SK-N-SH (cell line): ENCODE measurements at regions not wholly inside any gene's neighbourhood (a gene's known extent, or its start where the extent isn't known, plus 50 kb on each side); places are given as distances from the start of the nearest gene placed in this dataset.

Experiments used
- CTCF ChIA-PET: fragments of 300-600, 350-600 bp; formaldehyde crosslinking; extraction: SDS; loops from one replicate; lab custom pipeline; 2021; lab: Yijun Ruan, JAX
- POLR2A ChIA-PET: fragments of 350-600 bp; sonication (Branson Sonifier 250); formaldehyde crosslinking; extraction: SDS; loops from one replicate; lab custom pipeline; 2020; ENCODE audit warnings: antibody characterized with exemption, inconsistent platforms; lab: Yijun Ruan, JAX
- DNase-seq: peaks from one replicate; pipeline ENCODE4 v3.0.0; 2012
- H2AFZ ChIP-seq: fragments of 200-600 bp; sonication (generic); 2 replicates; pipeline ENCODE4 v1.8.1; 2016; ENCODE audit warnings: antibody characterized with exemption, mild to moderate bottlenecking, low read depth
- H3F3A ChIP-seq: fragments of 200-600 bp; sonication (generic); replicated peaks from 2 replicates; pipeline ENCODE3; 2016; ENCODE audit warnings: antibody characterized with exemption, mild to moderate bottlenecking; ENCODE audit not compliant: insufficient read depth
- H3K27ac ChIP-seq, 2 experiments: fragments of 200-500 bp in 1 of 2; fragments of 200-600 bp in 1 of 2; sonication (Bioruptor generic) in 1 of 2; sonication (generic), shearing (Covaris generic) in 1 of 2; 2 replicates each; pipeline versions ENCODE4 v1.5.1 to v1.6.1; 2014 to 2016; ENCODE audit warnings: low read depth in 2 of 2, inconsistent platforms in 1 of 2, low read length in 1 of 2, mild to moderate bottlenecking in 1 of 2, mixed read lengths in 1 of 2
- H3K27me3 ChIP-seq: fragments of 200-600 bp; sonication (generic), shearing (Covaris generic); 2 replicates; pipeline ENCODE4 v1.6.1; 2016; ENCODE audit warnings: mixed run types; ENCODE audit not compliant: insufficient read depth
- H3K36me3 ChIP-seq, 2 experiments: fragments of 200-500 bp in 1 of 2; fragments of 200-600 bp in 1 of 2; sonication (Bioruptor generic) in 1 of 2; sonication (generic) in 1 of 2; replicated peaks in 1 of 2; 2 replicates each; pipeline versions ENCODE3 to v1.5.1; 2014 to 2016; ENCODE audit warnings: low read length in 1 of 2, mild to moderate bottlenecking in 1 of 2; ENCODE audit not compliant: insufficient read depth in 2 of 2, control insufficient read depth in 1 of 2
- H3K4me1 ChIP-seq, 2 experiments: fragments of 200-500 bp in 1 of 2; fragments of 200-600 bp in 1 of 2; sonication (Bioruptor generic) in 1 of 2; sonication (generic), shearing (Covaris generic) in 1 of 2; 2 replicates each; pipeline versions ENCODE4 v1.5.1 to v1.6.1; 2014 to 2016; ENCODE audit warnings: low read depth in 1 of 2, low read length in 1 of 2, mixed run types in 1 of 2; ENCODE audit not compliant: insufficient read depth in 2 of 2, control insufficient read depth in 1 of 2
- H3K4me2 ChIP-seq: fragments of 200-600 bp; sonication (generic), shearing (Covaris generic); 2 replicates; pipeline ENCODE4 v1.6.1; 2017; ENCODE audit warnings: mixed run types
- H3K4me3 ChIP-seq, 2 experiments: fragments of 200-500 bp in 1 of 2; fragments of 200-600 bp in 1 of 2; sonication (Bioruptor generic) in 1 of 2; sonication (generic), shearing (Covaris generic) in 1 of 2; 2 replicates each; pipeline versions ENCODE4 v1.5.1 to v1.8.1; 2014 to 2016; ENCODE audit warnings: low read depth in 2 of 2, inconsistent platforms in 1 of 2, low read length in 1 of 2, mild to moderate bottlenecking in 1 of 2, mixed read lengths in 1 of 2, moderate library complexity in 1 of 2
- H3K79me2 ChIP-seq: fragments of 200-600 bp; sonication (generic); 2 replicates; pipeline ENCODE4 v1.8.1; 2017; ENCODE audit warnings: mild to moderate bottlenecking; ENCODE audit not compliant: insufficient read depth
- H3K9ac ChIP-seq: fragments of 200-600 bp; sonication (generic); 2 replicates; pipeline ENCODE4 v1.6.1; 2017; ENCODE audit warnings: mixed run types
- H3K9me2 ChIP-seq: fragments of 200-600 bp; sonication (generic); 2 replicates; pipeline ENCODE4 v1.6.1; 2017; ENCODE audit warnings: mixed run types
- H3K9me3 ChIP-seq: fragments of 200-600 bp; sonication (generic); 2 replicates; pipeline ENCODE4 v1.6.1; 2017; ENCODE audit warnings: mixed run types, mild to moderate bottlenecking, moderate library complexity
- H4K20me1 ChIP-seq: fragments of 200-600 bp; sonication (generic); 2 replicates; pipeline ENCODE4 v1.6.1; 2017; ENCODE audit warnings: mild to moderate bottlenecking, mixed run types; ENCODE audit not compliant: insufficient read depth
- EZH2phosphoT487 ChIP-seq: fragments of 200-600 bp; sonication (generic); IDR thresholded peaks from 2 replicates; pipeline ENCODE4 v1.6.1; 2017; ENCODE audit warnings: low read depth, mixed run types, mild to moderate bottlenecking, antibody characterized with exemption, moderate library complexity, borderline replicate concordance
- FOXJ3 ChIP-seq: sonication (generic); formaldehyde crosslinking; IDR thresholded peaks from 2 replicates; pipeline ENCODE4 v1.5.1; 2020; ENCODE audit warnings: mild to moderate bottlenecking, missing genetic modification reagents
- FOXM1 ChIP-seq: IDR thresholded peaks from 2 replicates; pipeline ENCODE4 v1.4.0; 2012; ENCODE audit warnings: low read depth, mild to moderate bottlenecking
- GATA2 ChIP-seq: sonication (generic); formaldehyde crosslinking; IDR thresholded peaks from 2 replicates; pipeline ENCODE4 v1.5.0; 2020; ENCODE audit warnings: mild to moderate bottlenecking, missing genetic modification reagents
- POLR2AphosphoS5 ChIP-seq: IDR thresholded peaks from 2 replicates; pipeline ENCODE4 v1.6.1; 2012; ENCODE audit warnings: low read depth, low read length
- RCOR1 ChIP-seq: fragments of 150-350 bp; IDR thresholded peaks from 2 replicates; pipeline ENCODE4 v1.6.1; 2017; ENCODE audit warnings: antibody characterized with exemption, low read length
- SIN3A ChIP-seq: IDR thresholded peaks from 2 replicates; pipeline ENCODE4 v1.6.1; 2012; ENCODE audit warnings: low read depth, mild to moderate bottlenecking, low read length, moderate library complexity, borderline replicate concordance
- SMC3 ChIP-seq: IDR thresholded peaks from 2 replicates; pipeline ENCODE4 v1.6.1; 2012; ENCODE audit warnings: low read depth, low read length, improper control_type of control experiment
- TAF1 ChIP-seq: IDR thresholded peaks from 2 replicates; pipeline ENCODE4 v1.6.1; 2012; ENCODE audit warnings: low read depth, mild to moderate bottlenecking, low read length, moderate library complexity, borderline replicate concordance
- TCF12 ChIP-seq: IDR thresholded peaks from 2 replicates; pipeline ENCODE4 v1.4.0; 2012
- YY1 ChIP-seq: IDR thresholded peaks from 2 replicates; pipeline ENCODE4 v1.4.0; 2012; ENCODE audit warnings: low read depth, mild to moderate bottlenecking
- WGBS: methylation state at CpG from one replicate; pipeline ENCODE4 v1.1.6; 2017; ENCODE audit warnings: low lambda C conversion rate; 5-methylcytosine and 5-hydroxymethylcytosine counted together
- TF ChIP-seq, protein P1 (sequence below): fragments of 150-350 bp; IDR thresholded peaks from 2 replicates; pipeline ENCODE4 v1.6.1; 2016; ENCODE audit warnings: mild to moderate bottlenecking, low read depth, low read length
- TF ChIP-seq, protein P2 (sequence below): fragments of 150-350 bp; IDR thresholded peaks from 2 replicates; pipeline ENCODE4 v1.6.1; 2017; ENCODE audit warnings: antibody characterized with exemption, low read length, low read depth, borderline replicate concordance
- TF ChIP-seq, protein P3 (sequence below): IDR thresholded peaks from 2 replicates; pipeline ENCODE4 v1.6.1; 2012; ENCODE audit warnings: mild to moderate bottlenecking, low read depth, low read length, moderate library complexity

DNA sequence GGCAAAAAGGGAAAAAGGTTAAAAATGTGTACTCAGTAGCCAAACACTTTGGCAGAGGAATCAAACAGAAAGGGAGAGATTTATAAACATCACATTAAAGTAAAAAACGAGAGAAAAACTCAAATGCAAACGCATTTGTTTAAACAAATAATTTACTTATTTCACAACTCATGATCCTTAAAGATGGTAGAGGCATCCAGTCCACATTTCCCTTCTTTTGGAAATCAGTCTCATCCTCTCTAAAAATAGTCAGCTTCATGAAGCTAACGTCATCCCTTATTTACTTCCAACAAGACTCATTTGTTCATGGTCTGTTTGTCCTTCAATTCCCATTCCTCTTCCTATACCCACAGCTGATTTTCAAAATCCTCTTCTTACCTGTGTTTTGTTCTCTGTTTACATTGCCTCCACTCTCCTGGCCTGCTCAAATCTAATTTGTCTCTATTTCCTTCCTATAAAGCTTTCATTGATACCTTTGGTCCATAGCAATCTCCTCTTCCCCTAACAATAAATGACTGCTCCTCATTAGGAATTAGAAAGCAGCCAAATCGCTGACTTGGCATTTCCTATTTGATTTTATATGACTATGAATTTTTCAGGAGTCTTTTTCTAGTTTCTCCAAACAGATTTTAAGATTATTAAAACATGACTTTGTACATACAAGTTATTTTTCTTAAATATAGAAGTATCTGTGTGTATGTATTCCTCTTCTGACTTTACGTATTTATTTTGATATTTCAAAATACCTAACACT lies 805.3 kb downstream of the TLE1 start:
- 39% methylated on average over 5 of the region's 5 CpGs for WGBS
- no peak for TF ChIP-seq POLR2AphosphoS5
- no peak for TF ChIP-seq GATA2 (CRISPR knock-in tag)
- TF ChIP-seq, protein P1, sequence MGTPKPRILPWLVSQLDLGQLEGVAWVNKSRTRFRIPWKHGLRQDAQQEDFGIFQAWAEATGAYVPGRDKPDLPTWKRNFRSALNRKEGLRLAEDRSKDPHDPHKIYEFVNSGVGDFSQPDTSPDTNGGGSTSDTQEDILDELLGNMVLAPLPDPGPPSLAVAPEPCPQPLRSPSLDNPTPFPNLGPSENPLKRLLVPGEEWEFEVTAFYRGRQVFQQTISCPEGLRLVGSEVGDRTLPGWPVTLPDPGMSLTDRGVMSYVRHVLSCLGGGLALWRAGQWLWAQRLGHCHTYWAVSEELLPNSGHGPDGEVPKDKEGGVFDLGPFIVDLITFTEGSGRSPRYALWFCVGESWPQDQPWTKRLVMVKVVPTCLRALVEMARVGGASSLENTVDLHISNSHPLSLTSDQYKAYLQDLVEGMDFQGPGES, result no peak
- TF ChIP-seq SMC3, result no peak
- TF ChIP-seq, protein P2, sequence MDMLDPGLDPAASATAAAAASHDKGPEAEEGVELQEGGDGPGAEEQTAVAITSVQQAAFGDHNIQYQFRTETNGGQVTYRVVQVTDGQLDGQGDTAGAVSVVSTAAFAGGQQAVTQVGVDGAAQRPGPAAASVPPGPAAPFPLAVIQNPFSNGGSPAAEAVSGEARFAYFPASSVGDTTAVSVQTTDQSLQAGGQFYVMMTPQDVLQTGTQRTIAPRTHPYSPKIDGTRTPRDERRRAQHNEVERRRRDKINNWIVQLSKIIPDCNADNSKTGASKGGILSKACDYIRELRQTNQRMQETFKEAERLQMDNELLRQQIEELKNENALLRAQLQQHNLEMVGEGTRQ, result no peak
- no peak for TF ChIP-seq RCOR1
- H3K27me3 ChIP-seq, result no peaks in the 10 kb centered on the region
- no peaks in the 10 kb centered on the region for H3K9me2 ChIP-seq
- no peaks in the 10 kb centered on the region for H3F3A ChIP-seq
- no peak overlapping the region for H3K4me2 ChIP-seq
- ChIA-PET POLR2A (no interaction called here), CTCF (interaction anchor here (1.1 kb wide), 1 partner anchor 803 kb away, joined by 3 read pairs; no protein-coding TSS in a partner anchor)
- H3K79me2 ChIP-seq, result no peaks in the 10 kb centered on the region
- no peak overlapping the region for H3K27ac ChIP-seq
- H2AFZ ChIP-seq, result no peak overlapping the region
- H3K9ac ChIP-seq, result no peak overlapping the region
- H3K4me1 ChIP-seq, result peaks cover 0 to 10% of the 10 kb centered on the region in 2 experiments; a peak in 2 of 4 replicates
- no peaks in the 10 kb centered on the region for H3K9me3 ChIP-seq
- DNase-seq, result no peak
- no peaks in the 10 kb centered on the region for H3K36me3 ChIP-seq
- H3K4me3 ChIP-seq, result no peak overlapping the region
- H4K20me1 ChIP-seq, result no peaks in the 10 kb centered on the region

DNA sequence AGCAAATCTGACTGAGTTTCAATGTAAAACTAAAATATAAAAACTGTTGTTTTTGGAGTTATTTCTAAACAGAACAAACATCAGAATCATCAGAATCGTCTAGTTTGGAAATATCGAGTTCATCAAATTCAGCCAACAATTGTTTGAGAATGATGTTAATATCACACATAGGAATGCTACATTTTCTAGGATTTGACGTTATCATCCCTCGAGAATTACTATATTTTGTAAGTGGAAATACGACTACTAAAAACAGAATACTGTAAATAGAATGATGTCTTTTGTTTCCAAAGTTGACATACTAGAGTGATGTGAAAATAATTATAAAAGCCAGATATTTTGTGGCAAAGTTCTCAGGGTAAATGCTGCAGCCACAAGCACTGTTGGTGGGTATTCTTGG lies 805.9 kb downstream of the TLE1 start:
- no peaks in the 10 kb centered on the region for H3K36me3 ChIP-seq
- H3K4me2 ChIP-seq, result no peak overlapping the region
- DNase-seq, result no peak
- POLR2A ChIA-PET, result no interaction called here
- no peaks in the 10 kb centered on the region for H3K9me3 ChIP-seq
- WGBS, result 63% methylated on average over 5 of the region's 5 CpGs
- peaks cover 0 to 10% of the 10 kb centered on the region in 2 experiments; a peak in 2 of 4 replicates for H3K4me1 ChIP-seq
- TF ChIP-seq SIN3A (no peak), YY1 (no peak), FOXJ3 (CRISPR knock-in tag) (no peak), FOXM1 (no peak), EZH2phosphoT487 (no peak), TCF12 (no peak), TAF1 (no peak)
- TF ChIP-seq, protein P3, sequence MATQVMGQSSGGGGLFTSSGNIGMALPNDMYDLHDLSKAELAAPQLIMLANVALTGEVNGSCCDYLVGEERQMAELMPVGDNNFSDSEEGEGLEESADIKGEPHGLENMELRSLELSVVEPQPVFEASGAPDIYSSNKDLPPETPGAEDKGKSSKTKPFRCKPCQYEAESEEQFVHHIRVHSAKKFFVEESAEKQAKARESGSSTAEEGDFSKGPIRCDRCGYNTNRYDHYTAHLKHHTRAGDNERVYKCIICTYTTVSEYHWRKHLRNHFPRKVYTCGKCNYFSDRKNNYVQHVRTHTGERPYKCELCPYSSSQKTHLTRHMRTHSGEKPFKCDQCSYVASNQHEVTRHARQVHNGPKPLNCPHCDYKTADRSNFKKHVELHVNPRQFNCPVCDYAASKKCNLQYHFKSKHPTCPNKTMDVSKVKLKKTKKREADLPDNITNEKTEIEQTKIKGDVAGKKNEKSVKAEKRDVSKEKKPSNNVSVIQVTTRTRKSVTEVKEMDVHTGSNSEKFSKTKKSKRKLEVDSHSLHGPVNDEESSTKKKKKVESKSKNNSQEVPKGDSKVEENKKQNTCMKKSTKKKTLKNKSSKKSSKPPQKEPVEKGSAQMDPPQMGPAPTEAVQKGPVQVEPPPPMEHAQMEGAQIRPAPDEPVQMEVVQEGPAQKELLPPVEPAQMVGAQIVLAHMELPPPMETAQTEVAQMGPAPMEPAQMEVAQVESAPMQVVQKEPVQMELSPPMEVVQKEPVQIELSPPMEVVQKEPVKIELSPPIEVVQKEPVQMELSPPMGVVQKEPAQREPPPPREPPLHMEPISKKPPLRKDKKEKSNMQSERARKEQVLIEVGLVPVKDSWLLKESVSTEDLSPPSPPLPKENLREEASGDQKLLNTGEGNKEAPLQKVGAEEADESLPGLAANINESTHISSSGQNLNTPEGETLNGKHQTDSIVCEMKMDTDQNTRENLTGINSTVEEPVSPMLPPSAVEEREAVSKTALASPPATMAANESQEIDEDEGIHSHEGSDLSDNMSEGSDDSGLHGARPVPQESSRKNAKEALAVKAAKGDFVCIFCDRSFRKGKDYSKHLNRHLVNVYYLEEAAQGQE, result no peak
- TF ChIP-seq, protein P2, result no peak
- no peak overlapping the region for H3K27ac ChIP-seq
- no peaks in the 10 kb centered on the region for H3F3A ChIP-seq
- H3K27me3 ChIP-seq, result no peaks in the 10 kb centered on the region
- H3K79me2 ChIP-seq, result no peaks in the 10 kb centered on the region
- H3K4me3 ChIP-seq, result no peak overlapping the region
- CTCF ChIA-PET, result no interaction called here
- H3K9ac ChIP-seq, result no peak overlapping the region
- no peak overlapping the region for H2AFZ ChIP-seq
- H3K9me2 ChIP-seq, result no peaks in the 10 kb centered on the region
- H4K20me1 ChIP-seq, result no peaks in the 10 kb centered on the region
